Ishikawa (cell line): ENCODE measurements at regions not wholly inside any gene's neighbourhood (a gene's known extent, or its start where the extent isn't known, plus 50 kb on each side); places are given as distances from the start of the nearest gene placed in this dataset.

Experiments
- CEBPB ChIP-seq: IDR thresholded peaks from 2 replicates; pipeline ENCODE4 v1.6.1; 2012
- CREB1 ChIP-seq: IDR thresholded peaks from 2 replicates; pipeline ENCODE4 v1.6.1; 2012; ENCODE audit warnings: low read depth
- EP300 ChIP-seq: IDR thresholded peaks from 2 replicates; pipeline ENCODE4 v1.6.1; 2012; ENCODE audit warnings: borderline replicate concordance
- MAX ChIP-seq: IDR thresholded peaks from 2 replicates; pipeline ENCODE4 v1.6.1; 2012
- NFIC ChIP-seq: IDR thresholded peaks from 2 replicates; pipeline ENCODE4 v1.6.1; 2012
- RAD21 ChIP-seq: IDR thresholded peaks from 2 replicates; pipeline ENCODE4 v1.6.1; 2012; ENCODE audit warnings: low read depth
- REST ChIP-seq: IDR thresholded peaks from 2 replicates; pipeline ENCODE4 v1.6.1; 2012; ENCODE audit warnings: low read depth, mild to moderate bottlenecking
- TCF12 ChIP-seq: IDR thresholded peaks from 2 replicates; pipeline ENCODE4 v1.6.1; 2012; ENCODE audit warnings: low read depth
- TEAD4 ChIP-seq: IDR thresholded peaks from 2 replicates; pipeline ENCODE4 v1.6.1; 2012

- TF ChIP-seq NFIC = no peak
- no peak for TF ChIP-seq REST
- TF ChIP-seq EP300 = no peak
- no peak for TF ChIP-seq CEBPB
- TF ChIP-seq MAX = no peak
- no peak for TF ChIP-seq TEAD4
- no peak for TF ChIP-seq TCF12
- no peak for TF ChIP-seq RAD21
- no peak for TF ChIP-seq CREB1
Observed at GRCh38 chr2:12060886-12061285, 314.5 kb downstream of the LPIN1 start.
